ENCODE measurements at regions not wholly inside any gene's neighbourhood (a gene's known extent, or its start where the extent isn't known, plus 50 kb on each side); places are given as distances from the start of the nearest gene placed in this dataset.

- TF ChIP-seq, protein P1, sequence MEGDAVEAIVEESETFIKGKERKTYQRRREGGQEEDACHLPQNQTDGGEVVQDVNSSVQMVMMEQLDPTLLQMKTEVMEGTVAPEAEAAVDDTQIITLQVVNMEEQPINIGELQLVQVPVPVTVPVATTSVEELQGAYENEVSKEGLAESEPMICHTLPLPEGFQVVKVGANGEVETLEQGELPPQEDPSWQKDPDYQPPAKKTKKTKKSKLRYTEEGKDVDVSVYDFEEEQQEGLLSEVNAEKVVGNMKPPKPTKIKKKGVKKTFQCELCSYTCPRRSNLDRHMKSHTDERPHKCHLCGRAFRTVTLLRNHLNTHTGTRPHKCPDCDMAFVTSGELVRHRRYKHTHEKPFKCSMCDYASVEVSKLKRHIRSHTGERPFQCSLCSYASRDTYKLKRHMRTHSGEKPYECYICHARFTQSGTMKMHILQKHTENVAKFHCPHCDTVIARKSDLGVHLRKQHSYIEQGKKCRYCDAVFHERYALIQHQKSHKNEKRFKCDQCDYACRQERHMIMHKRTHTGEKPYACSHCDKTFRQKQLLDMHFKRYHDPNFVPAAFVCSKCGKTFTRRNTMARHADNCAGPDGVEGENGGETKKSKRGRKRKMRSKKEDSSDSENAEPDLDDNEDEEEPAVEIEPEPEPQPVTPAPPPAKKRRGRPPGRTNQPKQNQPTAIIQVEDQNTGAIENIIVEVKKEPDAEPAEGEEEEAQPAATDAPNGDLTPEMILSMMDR (IDR thresholded peaks at IDR 0.05), result no peak
- TF ChIP-seq POLR2A (IDR thresholded peaks at IDR 0.05), result no peak
Observed at GRCh38 chr6:156432543-156432942, 344.6 kb upstream of the ARID1B start.
